A673 (cell line): ENCODE measurements at regions not wholly inside any gene's neighbourhood (a gene's known extent, or its start where the extent isn't known, plus 50 kb on each side); places are given as distances from the start of the nearest gene placed in this dataset.

Source experiments
- CTCF ChIP-seq: fragments of 300-800, 200-600 bp; sonication (generic); conservative IDR thresholded peaks from 2 replicates; pipeline ENCODE4 v1.5.1; 2017; ENCODE audit warnings: low read depth, mild to moderate bottlenecking, antibody characterized with exemption, low read length, moderate library complexity, mixed read lengths
- EZH2 ChIP-seq: fragments of 200-600 bp; sonication (generic); IDR thresholded peaks from 2 replicates; pipeline ENCODE4 v1.6.1; 2017; ENCODE audit warnings: borderline replicate concordance, low read depth, mild to moderate bottlenecking, mixed read lengths, antibody characterized with exemption, low read length; ENCODE audit not compliant: poor library complexity, severe bottlenecking

DNA sequence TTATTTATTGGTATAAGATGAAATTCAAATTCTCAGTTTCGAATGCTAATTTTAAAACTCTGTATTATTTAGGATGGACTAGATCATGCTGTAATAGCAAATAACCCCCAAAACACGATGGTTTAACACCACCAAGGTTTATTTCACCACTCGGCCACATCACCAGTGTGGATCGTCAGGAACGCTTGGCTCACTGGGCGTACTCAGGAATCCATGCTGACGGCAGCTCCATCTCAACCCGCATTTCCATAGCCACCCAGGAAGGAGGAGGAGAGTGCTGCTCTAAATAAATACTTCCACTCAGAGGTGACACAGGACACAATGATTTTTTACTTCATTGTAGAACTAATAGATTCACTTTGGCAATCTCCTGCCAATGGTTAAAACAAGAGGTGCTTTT is 347.4 kb downstream of the SH3GL2 start:
- TF ChIP-seq EZH2, result no peak
- no peak for TF ChIP-seq CTCF
